Tibial nerve (tissue), 4 donors: ENCODE measurements at regions not wholly inside any gene's neighbourhood (a gene's known extent, or its start where the extent isn't known, plus 50 kb on each side); places are given as distances from the start of the nearest gene placed in this dataset.

Experiments
- DNase-seq, 2 donors: peaks; one replicate each; pipeline ENCODE4 v3.0.0-alpha.2; 2019; ENCODE audit warnings: low spot score in 2 of 2
- H3K27ac ChIP-seq, 4 donors: fragments of 200-600 bp; sonication (generic) in 3 of 4; one replicate each; pipeline ENCODE4 v1.5.1; 2017 to 2019; ENCODE audit warnings: mild to moderate bottlenecking in 1 of 4
- H3K27me3 ChIP-seq, 2 donors: fragments of 200-600 bp; sonication (generic) in 1 of 2; one replicate each; pipeline versions ENCODE4 v1.5.1 to v1.6.0; 2017 to 2019
- H3K36me3 ChIP-seq, 3 donors: fragments of 200-600 bp; sonication (generic); one replicate each; pipeline ENCODE4 v1.5.1; 2018 to 2019
- H3K4me1 ChIP-seq, 4 donors: fragments of 200-600 bp; sonication (generic) in 3 of 4; one replicate each; pipeline ENCODE4 v1.5.1; 2017 to 2019
- H3K4me3 ChIP-seq, 4 donors: fragments of 200-600 bp; sonication (generic) in 3 of 4; one replicate each; pipeline ENCODE4 v1.5.1; 2017 to 2019; ENCODE audit warnings: mild to moderate bottlenecking in 1 of 4, moderate library complexity in 1 of 4
- H3K9me3 ChIP-seq, 4 donors: fragments of 200-600 bp; sonication (generic) in 3 of 4; one replicate each; pipeline ENCODE4 v1.5.1; 2017 to 2019
- CTCF ChIP-seq, 5 experiments: fragments of 200-600 bp in 3 of 5; fragments of 450-650 bp in 2 of 5; sonication (generic) in 3 of 5; IDR thresholded peaks; one replicate each; pipeline ENCODE4 v1.5.1; 2016 to 2019; ENCODE audit warnings: antibody characterized with exemption in 5 of 5, mild to moderate bottlenecking in 3 of 5, moderate library complexity in 2 of 5
- EP300 ChIP-seq, 2 donors: sonication (generic); formaldehyde crosslinking; IDR thresholded peaks; one replicate each; pipeline ENCODE4 v1.6.1; 2017; ENCODE audit warnings: antibody characterized with exemption in 2 of 2, mild to moderate bottlenecking in 1 of 2
- POLR2A ChIP-seq, 2 donors: fragments of 450-650 bp; IDR thresholded peaks; one replicate each; pipeline ENCODE4 v1.6.1; 2017; ENCODE audit warnings: antibody characterized with exemption in 2 of 2, mild to moderate bottlenecking in 2 of 2, moderate library complexity in 2 of 2
- WGBS, 2 donors: methylation state at CpG; one replicate each; pipeline ENCODE4 v1.1.5; 2018; 5-methylcytosine and 5-hydroxymethylcytosine counted together

- WGBS, 2 donors: 86 to 93% methylated on average over 4 of the region's 4 CpGs
These were observed 50.1 kb downstream of the GCNT4 start for GRCh38 chr5:75002271-75002670.

GRCh38 chr5:74995926-74996325 is 56.4 kb downstream of the GCNT4 start:
- TF ChIP-seq POLR2A (IDR thresholded peaks at IDR 0.05) (no peak), EP300 (IDR thresholded peaks at IDR 0.05) (no peak), CTCF (IDR thresholded peaks at IDR 0.05) (no peak)
- H3K9me3 ChIP-seq: peaks cover 0 to 2% (median 0%) of the 10 kb centered on the region in 4 donors
- no peak overlapping the region for H3K4me3 ChIP-seq
- H3K4me1 ChIP-seq: no peaks in the 10 kb centered on the region
- no peaks in the 10 kb centered on the region for H3K27me3 ChIP-seq
- DNase-seq: no peak
- no peaks in the 10 kb centered on the region for H3K36me3 ChIP-seq
- H3K27ac ChIP-seq: no peak overlapping the region
- 53 to 69% methylated on average over 1 of the region's 1 CpG for WGBS, 2 donors

More at GRCh38 chr5:75002271-75002670, 50.1 kb downstream of the GCNT4 start:
- no peaks in the 10 kb centered on the region for H3K27me3 ChIP-seq
- no peak overlapping the region for H3K27ac ChIP-seq
- no peak for DNase-seq
- no peak overlapping the region for H3K4me3 ChIP-seq
- no peaks in the 10 kb centered on the region for H3K36me3 ChIP-seq
- no peak for TF ChIP-seq CTCF (IDR thresholded peaks at IDR 0.05)
- no peak for TF ChIP-seq POLR2A (IDR thresholded peaks at IDR 0.05)
- no peak for TF ChIP-seq EP300 (IDR thresholded peaks at IDR 0.05)
- H3K9me3 ChIP-seq: peaks cover 0 to 19% (median 3%) of the 10 kb centered on the region in 4 donors
- no peaks in the 10 kb centered on the region for H3K4me1 ChIP-seq

- no peak overlapping the region for H3K27ac ChIP-seq
- no peaks in the 10 kb centered on the region for H3K4me1 ChIP-seq
- no peak for DNase-seq
- no peak for TF ChIP-seq POLR2A (IDR thresholded peaks at IDR 0.05)
- TF ChIP-seq CTCF (IDR thresholded peaks at IDR 0.05): no peak
- TF ChIP-seq EP300 (IDR thresholded peaks at IDR 0.05): no peak
- peaks cover 0 to 2% (median 0%) of the 10 kb centered on the region in 4 donors for H3K9me3 ChIP-seq
- no peaks in the 10 kb centered on the region for H3K27me3 ChIP-seq
- H3K4me3 ChIP-seq: no peak overlapping the region
- 40% methylated on average over 2 of the region's 2 CpGs for WGBS, 2 donors
- no peaks in the 10 kb centered on the region for H3K36me3 ChIP-seq
These were observed 57.5 kb downstream of the GCNT4 start for GRCh38 chr5:74994826-74995225.

- H3K27me3 ChIP-seq: no peaks in the 10 kb centered on the region
- H3K4me3 ChIP-seq: no peak overlapping the region
- no peak overlapping the region for H3K27ac ChIP-seq
- no peaks in the 10 kb centered on the region for H3K36me3 ChIP-seq
- TF ChIP-seq POLR2A (IDR thresholded peaks at IDR 0.05) (no peak), CTCF (IDR thresholded peaks at IDR 0.05) (no peak), EP300 (IDR thresholded peaks at IDR 0.05) (no peak)
- DNase-seq: no peak
- no peaks in the 10 kb centered on the region for H3K4me1 ChIP-seq
- WGBS, 2 donors: 85 to 88% methylated on average over 4 of the region's 4 CpGs
- peaks cover 0 to 9% (median 0%) of the 10 kb centered on the region in 4 donors for H3K9me3 ChIP-seq
These were observed 58.6 kb downstream of the GCNT4 start for GRCh38 chr5:74993743-74994142.

GRCh38 chr5:74992791-74993190 is 59.6 kb downstream of the GCNT4 start:
- Histone ChIP-seq H3K4me3 (no peak overlapping the region), H3K4me1 (no peaks in the 10 kb centered on the region), H3K27me3 (no peaks in the 10 kb centered on the region), H3K27ac (no peak overlapping the region), H3K9me3 (peaks cover 0 to 16% (median 0%) of the 10 kb centered on the region in 4 donors), H3K36me3 (no peaks in the 10 kb centered on the region)
- TF ChIP-seq CTCF (IDR thresholded peaks at IDR 0.05) (no peak), POLR2A (IDR thresholded peaks at IDR 0.05) (no peak), EP300 (IDR thresholded peaks at IDR 0.05) (no peak)
- DNase-seq: no peak
- 81 to 87% methylated on average over 4 of the region's 4 CpGs for WGBS, 2 donors
